OCI-LY1 (cell line): ENCODE measurements at regions not wholly inside any gene's neighbourhood (a gene's known extent, or its start where the extent isn't known, plus 50 kb on each side); places are given as distances from the start of the nearest gene placed in this dataset.

Experiments
- EZH2 ChIP-seq: fragments of 200-600 bp; sonication (generic), shearing (Covaris generic); IDR thresholded peaks from 2 replicates; pipeline ENCODE4 v1.8.0; 2017; ENCODE audit warnings: borderline replicate concordance, mixed run types, mild to moderate bottlenecking, antibody characterized with exemption, low read length, moderate library complexity, mixed read lengths
- TF ChIP-seq, protein P1 (sequence below): fragments of 200-600 bp; sonication (generic), shearing (Covaris generic); IDR thresholded peaks from 2 replicates; pipeline ENCODE4 v1.5.1; 2017; ENCODE audit warnings: mild to moderate bottlenecking, antibody characterized with exemption, low read length, moderate library complexity, mixed read lengths

GRCh38 chr7:24392774-24393173 lies 108.8 kb downstream of the NPY start:
- TF ChIP-seq, protein P1, sequence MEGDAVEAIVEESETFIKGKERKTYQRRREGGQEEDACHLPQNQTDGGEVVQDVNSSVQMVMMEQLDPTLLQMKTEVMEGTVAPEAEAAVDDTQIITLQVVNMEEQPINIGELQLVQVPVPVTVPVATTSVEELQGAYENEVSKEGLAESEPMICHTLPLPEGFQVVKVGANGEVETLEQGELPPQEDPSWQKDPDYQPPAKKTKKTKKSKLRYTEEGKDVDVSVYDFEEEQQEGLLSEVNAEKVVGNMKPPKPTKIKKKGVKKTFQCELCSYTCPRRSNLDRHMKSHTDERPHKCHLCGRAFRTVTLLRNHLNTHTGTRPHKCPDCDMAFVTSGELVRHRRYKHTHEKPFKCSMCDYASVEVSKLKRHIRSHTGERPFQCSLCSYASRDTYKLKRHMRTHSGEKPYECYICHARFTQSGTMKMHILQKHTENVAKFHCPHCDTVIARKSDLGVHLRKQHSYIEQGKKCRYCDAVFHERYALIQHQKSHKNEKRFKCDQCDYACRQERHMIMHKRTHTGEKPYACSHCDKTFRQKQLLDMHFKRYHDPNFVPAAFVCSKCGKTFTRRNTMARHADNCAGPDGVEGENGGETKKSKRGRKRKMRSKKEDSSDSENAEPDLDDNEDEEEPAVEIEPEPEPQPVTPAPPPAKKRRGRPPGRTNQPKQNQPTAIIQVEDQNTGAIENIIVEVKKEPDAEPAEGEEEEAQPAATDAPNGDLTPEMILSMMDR, result no peak
- TF ChIP-seq EZH2, result no peak
